GM18502 (cell line): ENCODE measurements at regions not wholly inside any gene's neighbourhood (a gene's known extent, or its start where the extent isn't known, plus 50 kb on each side); places are given as distances from the start of the nearest gene placed in this dataset.
"Not testable (repeated sequence)": the region's sequence is repeated elsewhere in the genome, so short reads cannot be mapped to it uniquely, and the experiment has no call there.

Experiments used
- ATAC-seq: cut with Tn5 transposase; IDR thresholded peaks from one replicate; pipeline ENCODE4 v1.9.1; 2021; ENCODE audit warnings: mild to moderate bottlenecking; ENCODE audit not compliant: unreplicated experiment, poor library complexity

GRCh38 chr7:67936447-67936846 is 939.8 kb downstream of the TYW1 start:
- not testable (repeated sequence) for ATAC-seq

GRCh38 chr7:67940400-67940799 is 943.8 kb downstream of the TYW1 start:
- no peak for ATAC-seq

GRCh38 chr7:67947191-67947590 is 950.6 kb downstream of the TYW1 start:
- ATAC-seq: no peak

GRCh38 chr7:67947646-67948045 is 951.0 kb downstream of the TYW1 start:
- ATAC-seq: no peak

- no peak for ATAC-seq
Measured at GRCh38 chr7:67950321-67951083, 953.9 kb downstream of the TYW1 start.

GRCh38 chr7:67955061-67955460 is 958.4 kb downstream of the TYW1 start:
- ATAC-seq: no peak

- ATAC-seq: no peak
Measured at GRCh38 chr7:67962863-67963262, 966.2 kb downstream of the TYW1 start.

GRCh38 chr7:67976490-67976889 is 979.9 kb downstream of the TYW1 start:
- ATAC-seq: no peak

GRCh38 chr7:67983486-67983885 is 986.9 kb downstream of the TYW1 start:
- no peak for ATAC-seq

- ATAC-seq: no peak
Measured at GRCh38 chr7:67984326-67984725, 987.7 kb downstream of the TYW1 start.

GRCh38 chr7:67989142-67989541 is 992.5 kb downstream of the TYW1 start:
- ATAC-seq: no peak

- no peak for ATAC-seq
Measured at GRCh38 chr7:67990003-67990402, 993.4 kb downstream of the TYW1 start.

- no peak for ATAC-seq
Measured at GRCh38 chr7:67990716-67991115, 994.1 kb downstream of the TYW1 start.

- no peak for ATAC-seq
Measured at GRCh38 chr7:67992287-67992686, 995.7 kb downstream of the TYW1 start.

- no peak for ATAC-seq
Measured at GRCh38 chr7:68005992-68006391, 1009.4 kb downstream of the TYW1 start.

- no peak for ATAC-seq
Measured at GRCh38 chr7:68006619-68007018, 1010.0 kb downstream of the TYW1 start.

- ATAC-seq: no peak
Measured at GRCh38 chr7:68009716-68010115, 1013.1 kb downstream of the TYW1 start.

GRCh38 chr7:68014031-68014736 is 1017.6 kb downstream of the TYW1 start:
- ATAC-seq: no peak

GRCh38 chr7:68015122-68015977 is 1018.7 kb downstream of the TYW1 start:
- ATAC-seq: no peak

- ATAC-seq: no peak
Measured at GRCh38 chr7:68015978-68016532, 1019.4 kb downstream of the TYW1 start.

GRCh38 chr7:68020102-68020501 is 1023.5 kb downstream of the TYW1 start:
- ATAC-seq: no peak
